HEK293 (cell line): ENCODE measurements at regions not wholly inside any gene's neighbourhood (a gene's known extent, or its start where the extent isn't known, plus 50 kb on each side); places are given as distances from the start of the nearest gene placed in this dataset.

Source experiments
- AEBP2 ChIP-seq: fragments of 450-650 bp; formaldehyde crosslinking; IDR thresholded peaks from 2 replicates; pipeline ENCODE4 v1.5.1; 2016; ENCODE audit warnings: missing biosample characterization, missing genetic modification characterization, borderline replicate concordance
- HOXA7 ChIP-seq: sonication (generic); formaldehyde crosslinking; IDR thresholded peaks from 2 replicates; pipeline ENCODE4 v1.8.1; 2022; ENCODE audit warnings: missing genetic modification reagents, borderline replicate concordance
- KLF8 ChIP-seq: fragments of 450-650 bp; formaldehyde crosslinking; IDR thresholded peaks from 2 replicates; pipeline ENCODE4 v1.5.1; 2016; ENCODE audit warnings: missing biosample characterization, missing genetic modification characterization
- MYNN ChIP-seq: fragments of 450-650 bp; formaldehyde crosslinking; IDR thresholded peaks from 2 replicates; pipeline ENCODE4 v1.5.1; 2016; ENCODE audit warnings: missing biosample characterization, missing genetic modification characterization, borderline replicate concordance
- OVOL3 ChIP-seq: fragments of 450-650 bp; formaldehyde crosslinking; IDR thresholded peaks from 2 replicates; pipeline ENCODE4 v1.5.1; 2016; ENCODE audit warnings: missing biosample characterization, missing genetic modification characterization
- PATZ1 ChIP-seq: fragments of 450-650 bp; formaldehyde crosslinking; IDR thresholded peaks from 2 replicates; pipeline ENCODE4 v1.5.1; 2016; ENCODE audit warnings: missing biosample characterization, missing genetic modification characterization
- SP2 ChIP-seq: fragments of 450-650 bp; formaldehyde crosslinking; IDR thresholded peaks from 2 replicates; pipeline ENCODE4 v1.5.1; 2016; ENCODE audit warnings: missing biosample characterization, missing genetic modification characterization
- WT1 ChIP-seq: fragments of 450-650 bp; formaldehyde crosslinking; IDR thresholded peaks from 2 replicates; pipeline ENCODE4 v1.5.1; 2016; ENCODE audit warnings: missing biosample characterization, missing genetic modification characterization
- ZBTB17 ChIP-seq: fragments of 450-650 bp; formaldehyde crosslinking; IDR thresholded peaks from 2 replicates; pipeline ENCODE4 v1.5.1; 2016; ENCODE audit warnings: missing biosample characterization, missing genetic modification characterization
- ZNF239 ChIP-seq: fragments of 450-650 bp; formaldehyde crosslinking; IDR thresholded peaks from 2 replicates; pipeline ENCODE4 v1.5.1; 2016; ENCODE audit warnings: missing biosample characterization, missing genetic modification characterization
- ZNF302 ChIP-seq: fragments of 450-650 bp; formaldehyde crosslinking; IDR thresholded peaks from 2 replicates; pipeline ENCODE4 v1.5.1; 2016; ENCODE audit warnings: missing biosample characterization, missing genetic modification characterization, low read depth
- ZNF341 ChIP-seq: fragments of 450-650 bp; formaldehyde crosslinking; IDR thresholded peaks from 2 replicates; pipeline ENCODE4; 2016; ENCODE audit warnings: low read depth, missing biosample characterization, missing genetic modification characterization
- ZNF426 ChIP-seq: fragments of 450-650 bp; formaldehyde crosslinking; IDR thresholded peaks from 2 replicates; pipeline ENCODE4 v1.5.1; 2017; ENCODE audit warnings: missing biosample characterization, missing genetic modification characterization, mild to moderate bottlenecking, inconsistent platforms, moderate library complexity
- ZNF433 ChIP-seq: fragments of 450-650 bp; formaldehyde crosslinking; IDR thresholded peaks from 2 replicates; pipeline ENCODE4 v1.5.1; 2016; ENCODE audit warnings: missing biosample characterization, missing genetic modification characterization, low read depth
- ZNF501 ChIP-seq: fragments of 450-650 bp; formaldehyde crosslinking; IDR thresholded peaks from 2 replicates; pipeline ENCODE4 v1.5.1; 2016; ENCODE audit warnings: missing biosample characterization, missing genetic modification characterization
- ZNF514 ChIP-seq: fragments of 450-650 bp; formaldehyde crosslinking; IDR thresholded peaks from 2 replicates; pipeline ENCODE4 v1.5.1; 2016; ENCODE audit warnings: missing biosample characterization, missing genetic modification characterization
- ZNF610 ChIP-seq: fragments of 450-650 bp; formaldehyde crosslinking; IDR thresholded peaks from 2 replicates; pipeline ENCODE4 v1.5.1; 2016; ENCODE audit warnings: missing biosample characterization, missing genetic modification characterization, borderline replicate concordance
- ZNF621 ChIP-seq: fragments of 450-650 bp; formaldehyde crosslinking; IDR thresholded peaks from 2 replicates; pipeline ENCODE4 v1.5.1; 2017; ENCODE audit warnings: missing biosample characterization, missing genetic modification characterization
- ZNF629 ChIP-seq: fragments of 450-650 bp; formaldehyde crosslinking; IDR thresholded peaks from 2 replicates; pipeline ENCODE4 v1.5.1; 2017; ENCODE audit warnings: missing biosample characterization, missing genetic modification characterization
- ZNF658 ChIP-seq: fragments of 450-650 bp; formaldehyde crosslinking; IDR thresholded peaks from 2 replicates; pipeline ENCODE4; 2016; ENCODE audit warnings: missing biosample characterization, missing genetic modification characterization
- ZSCAN30 ChIP-seq: fragments of 450-650 bp; IDR thresholded peaks from 2 replicates; pipeline ENCODE4 v1.5.1; 2018; ENCODE audit warnings: missing biosample characterization, mild to moderate bottlenecking, missing genetic modification characterization, moderate library complexity
- TF ChIP-seq, protein P1 (sequence below): fragments of 450-650 bp; formaldehyde crosslinking; IDR thresholded peaks from 2 replicates; pipeline ENCODE4 v1.5.1; 2016; ENCODE audit warnings: missing biosample characterization, missing genetic modification characterization
- TF ChIP-seq, protein P2 (sequence below): fragments of 450-650 bp; formaldehyde crosslinking; conservative IDR thresholded peaks from 2 replicates; pipeline ENCODE4 v1.5.1; 2016; ENCODE audit warnings: low read depth, missing biosample characterization, missing genetic modification characterization
- TF ChIP-seq, protein P3 (sequence below): fragments of 450-650 bp; formaldehyde crosslinking; conservative IDR thresholded peaks from 2 replicates; pipeline ENCODE4 v1.5.1; 2016; ENCODE audit warnings: low read depth, missing biosample characterization, missing genetic modification characterization

DNA sequence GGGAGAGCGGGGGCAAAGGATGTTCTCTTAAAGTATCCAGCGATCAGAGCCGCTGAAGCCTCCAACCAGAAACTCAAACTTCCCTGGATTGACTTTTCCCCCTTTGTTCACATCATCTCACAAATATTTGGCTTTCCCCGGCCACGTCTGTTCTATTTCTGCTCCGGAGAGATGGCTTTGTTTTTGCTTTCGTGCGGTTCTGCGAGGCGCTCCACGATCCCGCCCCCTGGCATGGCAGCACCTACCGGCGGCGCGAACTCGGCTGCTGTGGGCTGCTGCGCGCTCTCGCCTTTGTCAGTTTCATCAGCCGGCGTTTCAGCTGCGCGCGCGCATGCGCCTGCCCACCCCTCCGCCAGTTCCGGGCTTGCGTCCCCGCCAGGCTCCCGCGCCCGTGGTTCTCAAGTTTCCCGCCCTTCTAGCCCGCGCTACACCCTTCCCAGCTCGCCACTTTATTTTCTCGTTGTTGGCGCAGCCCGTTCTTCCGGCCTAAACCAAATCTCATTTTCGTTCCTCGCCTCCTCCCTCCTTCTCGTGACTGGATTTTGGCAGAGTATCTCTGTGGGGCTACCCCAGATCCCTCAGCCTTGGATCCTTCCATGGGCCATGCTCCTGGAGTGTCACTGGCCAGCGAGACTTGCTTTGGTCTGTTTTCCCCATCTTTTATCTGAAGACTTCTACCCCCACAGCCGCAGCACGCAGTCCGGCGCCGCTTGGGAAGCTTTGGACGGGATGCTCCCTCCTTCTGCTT lies 98.0 kb downstream of the INSIG2 start (continued):
- TF ChIP-seq PATZ1 (peak; percentile 59), ZNF341 (tag by site-specific recombination) (peak; percentile 63), OVOL3 (tag by site-specific recombination) (no peak), SP2 (peak; percentile 85), HOXA7 (no peak), ZNF621 (no peak), ZBTB17 (tag by site-specific recombination) (peak; percentile 12; the same call in 1 of the 2 replicates), KLF8 (tag by site-specific recombination) (peak; percentile 42), ZNF426 (tag by site-specific recombination) (no peak), ZNF629 (tag by site-specific recombination) (0 out of 2 replicates have a peak, but pooled peaks have one; percentile 10), ZNF658 (tag by site-specific recombination) (no peak), ZNF501 (tag by site-specific recombination) (0 out of 2 replicates have a peak, but pooled peaks have one; percentile 44), ZNF610 (tag by site-specific recombination) (no peak), ZNF514 (no peak), ZNF433 (tag by site-specific recombination) (no peak), ZSCAN30 (0 out of 2 replicates have a peak, but pooled peaks have one; percentile 22), MYNN (tag by site-specific recombination) (no peak), AEBP2 (tag by site-specific recombination) (no peak), ZNF302 (tag by site-specific recombination) (no peak), WT1 (peak; percentile 37; the same call in 1 of the 2 replicates), ZNF239 (tag by site-specific recombination) (no peak)
- TF ChIP-seq, protein P1, sequence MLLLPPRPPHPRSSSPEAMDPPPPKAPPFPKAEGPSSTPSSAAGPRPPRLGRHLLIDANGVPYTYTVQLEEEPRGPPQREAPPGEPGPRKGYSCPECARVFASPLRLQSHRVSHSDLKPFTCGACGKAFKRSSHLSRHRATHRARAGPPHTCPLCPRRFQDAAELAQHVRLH (tag by site-specific recombination), result 0 out of 2 replicates have a peak, but pooled peaks have one; percentile 52
- TF ChIP-seq, protein P2, sequence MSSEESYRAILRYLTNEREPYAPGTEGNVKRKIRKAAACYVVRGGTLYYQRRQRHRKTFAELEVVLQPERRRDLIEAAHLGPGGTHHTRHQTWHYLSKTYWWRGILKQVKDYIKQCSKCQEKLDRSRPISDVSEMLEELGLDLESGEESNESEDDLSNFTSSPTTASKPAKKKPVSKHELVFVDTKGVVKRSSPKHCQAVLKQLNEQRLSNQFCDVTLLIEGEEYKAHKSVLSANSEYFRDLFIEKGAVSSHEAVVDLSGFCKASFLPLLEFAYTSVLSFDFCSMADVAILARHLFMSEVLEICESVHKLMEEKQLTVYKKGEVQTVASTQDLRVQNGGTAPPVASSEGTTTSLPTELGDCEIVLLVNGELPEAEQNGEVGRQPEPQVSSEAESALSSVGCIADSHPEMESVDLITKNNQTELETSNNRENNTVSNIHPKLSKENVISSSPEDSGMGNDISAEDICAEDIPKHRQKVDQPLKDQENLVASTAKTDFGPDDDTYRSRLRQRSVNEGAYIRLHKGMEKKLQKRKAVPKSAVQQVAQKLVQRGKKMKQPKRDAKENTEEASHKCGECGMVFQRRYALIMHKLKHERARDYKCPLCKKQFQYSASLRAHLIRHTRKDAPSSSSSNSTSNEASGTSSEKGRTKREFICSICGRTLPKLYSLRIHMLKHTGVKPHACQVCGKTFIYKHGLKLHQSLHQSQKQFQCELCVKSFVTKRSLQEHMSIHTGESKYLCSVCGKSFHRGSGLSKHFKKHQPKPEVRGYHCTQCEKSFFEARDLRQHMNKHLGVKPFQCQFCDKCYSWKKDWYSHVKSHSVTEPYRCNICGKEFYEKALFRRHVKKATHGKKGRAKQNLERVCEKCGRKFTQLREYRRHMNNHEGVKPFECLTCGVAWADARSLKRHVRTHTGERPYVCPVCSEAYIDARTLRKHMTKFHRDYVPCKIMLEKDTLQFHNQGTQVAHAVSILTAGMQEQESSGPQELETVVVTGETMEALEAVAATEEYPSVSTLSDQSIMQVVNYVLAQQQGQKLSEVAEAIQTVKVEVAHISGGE (tag by site-specific recombination), result peak; percentile 69
- TF ChIP-seq, protein P3, sequence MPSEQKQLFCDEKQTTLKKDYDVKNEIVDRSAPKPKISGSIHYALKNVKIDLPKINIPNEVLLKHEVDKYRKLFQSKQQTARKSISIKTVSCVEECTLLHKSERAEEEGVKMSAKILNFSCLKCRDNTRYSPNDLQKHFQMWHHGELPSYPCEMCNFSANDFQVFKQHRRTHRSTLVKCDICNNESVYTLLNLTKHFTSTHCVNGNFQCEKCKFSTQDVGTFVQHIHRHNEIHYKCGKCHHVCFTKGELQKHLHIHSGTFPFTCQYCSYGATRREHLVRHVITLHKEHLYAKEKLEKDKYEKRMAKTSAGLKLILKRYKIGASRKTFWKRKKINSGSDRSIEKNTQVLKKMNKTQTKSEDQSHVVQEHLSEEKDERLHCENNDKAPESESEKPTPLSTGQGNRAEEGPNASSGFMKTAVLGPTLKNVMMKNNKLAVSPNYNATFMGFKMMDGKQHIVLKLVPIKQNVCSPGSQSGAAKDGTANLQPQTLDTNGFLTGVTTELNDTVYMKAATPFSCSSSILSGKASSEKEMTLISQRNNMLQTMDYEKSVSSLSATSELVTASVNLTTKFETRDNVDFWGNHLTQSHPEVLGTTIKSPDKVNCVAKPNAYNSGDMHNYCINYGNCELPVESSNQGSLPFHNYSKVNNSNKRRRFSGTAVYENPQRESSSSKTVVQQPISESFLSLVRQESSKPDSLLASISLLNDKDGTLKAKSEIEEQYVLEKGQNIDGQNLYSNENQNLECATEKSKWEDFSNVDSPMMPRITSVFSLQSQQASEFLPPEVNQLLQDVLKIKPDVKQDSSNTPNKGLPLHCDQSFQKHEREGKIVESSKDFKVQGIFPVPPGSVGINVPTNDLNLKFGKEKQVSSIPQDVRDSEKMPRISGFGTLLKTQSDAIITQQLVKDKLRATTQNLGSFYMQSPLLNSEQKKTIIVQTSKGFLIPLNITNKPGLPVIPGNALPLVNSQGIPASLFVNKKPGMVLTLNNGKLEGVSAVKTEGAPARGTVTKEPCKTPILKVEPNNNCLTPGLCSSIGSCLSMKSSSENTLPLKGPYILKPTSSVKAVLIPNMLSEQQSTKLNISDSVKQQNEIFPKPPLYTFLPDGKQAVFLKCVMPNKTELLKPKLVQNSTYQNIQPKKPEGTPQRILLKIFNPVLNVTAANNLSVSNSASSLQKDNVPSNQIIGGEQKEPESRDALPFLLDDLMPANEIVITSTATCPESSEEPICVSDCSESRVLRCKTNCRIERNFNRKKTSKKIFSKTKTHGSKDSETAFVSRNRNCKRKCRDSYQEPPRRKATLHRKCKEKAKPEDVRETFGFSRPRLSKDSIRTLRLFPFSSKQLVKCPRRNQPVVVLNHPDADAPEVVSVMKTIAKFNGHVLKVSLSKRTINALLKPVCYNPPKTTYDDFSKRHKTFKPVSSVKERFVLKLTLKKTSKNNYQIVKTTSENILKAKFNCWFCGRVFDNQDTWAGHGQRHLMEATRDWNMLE (tag by site-specific recombination), result no peak
- TF ChIP-seq, all 188 proteins: peak for 35
